ENCODE measurements at regions not wholly inside any gene's neighbourhood (a gene's known extent, or its start where the extent isn't known, plus 50 kb on each side); places are given as distances from the start of the nearest gene placed in this dataset.
A peak's percentile ranks its signal among the peaks of the same experiment; 100 is the strongest.
"Not testable (repeated sequence)": the region's sequence is repeated elsewhere in the genome, so short reads cannot be mapped to it uniquely, and the experiment has no call there.

GRCh38 chr16:29179401-29180205 lies 194.8 kb downstream of the LAT start:
- H3F3A ChIP-seq (ENCODE audit: low read depth); H3K27ac ChIP-seq; H3K4me2 ChIP-seq; H3K9me3 ChIP-seq (ENCODE audit: low read depth); H4K20me1 ChIP-seq (ENCODE audit: low read depth); H2AFZ ChIP-seq (replicated peaks); H3K4me3 Mint-ChIP-seq; H3K4me3 ChIP-seq; H3K27me3 ChIP-seq; H3K9me3 Mint-ChIP-seq; H3K79me2 ChIP-seq (ENCODE audit: low read depth); H3K36me3 ChIP-seq; H3K27me3 Mint-ChIP-seq (ENCODE audit: insufficient read depth, low read depth); H3K4me1 ChIP-seq; H3K36me3 Mint-ChIP-seq; H3K9ac ChIP-seq: not testable (repeated sequence)
- Mint-ChIP-seq H3K27ac (peak overlapping the region; percentile 46), H3K4me1 (peaks cover 12% of the 10 kb centered on the region)
- DNase-seq (ENCODE audit: low spot score), result peak; percentile 26

GRCh38 chr16:29177888-29178726 lies 193.3 kb downstream of the LAT start:
- H3K27me3 ChIP-seq; H3K27ac ChIP-seq; H3K4me3 ChIP-seq; H3K4me2 ChIP-seq; H2AFZ ChIP-seq (replicated peaks); H3K27ac Mint-ChIP-seq; H3K9ac ChIP-seq; H3K9me3 Mint-ChIP-seq; H3F3A ChIP-seq (ENCODE audit: low read depth); H3K36me3 Mint-ChIP-seq; H3K79me2 ChIP-seq (ENCODE audit: low read depth); H3K36me3 ChIP-seq; H3K9me3 ChIP-seq (ENCODE audit: low read depth); H4K20me1 ChIP-seq (ENCODE audit: low read depth); DNase-seq (ENCODE audit: low spot score); H3K4me3 Mint-ChIP-seq; H3K4me1 ChIP-seq; H3K27me3 Mint-ChIP-seq (ENCODE audit: insufficient read depth, low read depth): not testable (repeated sequence)
- H3K4me1 Mint-ChIP-seq, result peaks cover 12% of the 10 kb centered on the region

- H3K27me3 ChIP-seq, result not testable (repeated sequence)
These were observed 192.5 kb downstream of the LAT start for GRCh38 chr16:29177203-29177887.

GRCh38 chr16:29176822-29177202 lies 192.0 kb downstream of the LAT start:
- H3K9ac ChIP-seq; H3K4me2 ChIP-seq; H3K4me3 ChIP-seq; H3K4me1 Mint-ChIP-seq; H2AFZ ChIP-seq (replicated peaks); H3K9me3 Mint-ChIP-seq; H3K27me3 Mint-ChIP-seq (ENCODE audit: insufficient read depth, low read depth); H3K27ac Mint-ChIP-seq; H3K27ac ChIP-seq; H3K36me3 ChIP-seq; H3K4me3 Mint-ChIP-seq; H4K20me1 ChIP-seq (ENCODE audit: low read depth); DNase-seq (ENCODE audit: low spot score); H3K4me1 ChIP-seq; H3K27me3 ChIP-seq; H3K79me2 ChIP-seq (ENCODE audit: low read depth); H3F3A ChIP-seq (ENCODE audit: low read depth); H3K9me3 ChIP-seq (ENCODE audit: low read depth); H3K36me3 Mint-ChIP-seq: not testable (repeated sequence)

More at GRCh38 chr16:29177203-29177887, 192.5 kb downstream of the LAT start:
- H3K4me1 Mint-ChIP-seq; H2AFZ ChIP-seq (replicated peaks); DNase-seq (ENCODE audit: low spot score); H3K4me2 ChIP-seq; H3K27ac Mint-ChIP-seq; H3K4me3 Mint-ChIP-seq; H3F3A ChIP-seq (ENCODE audit: low read depth); H4K20me1 ChIP-seq (ENCODE audit: low read depth); H3K27me3 Mint-ChIP-seq (ENCODE audit: insufficient read depth, low read depth); H3K9ac ChIP-seq; H3K9me3 Mint-ChIP-seq; H3K4me1 ChIP-seq; H3K4me3 ChIP-seq; H3K9me3 ChIP-seq (ENCODE audit: low read depth); H3K79me2 ChIP-seq (ENCODE audit: low read depth); H3K36me3 Mint-ChIP-seq; H3K36me3 ChIP-seq; H3K27ac ChIP-seq: not testable (repeated sequence)

- H3K9me3 Mint-ChIP-seq; H3K4me1 Mint-ChIP-seq; H3K27ac Mint-ChIP-seq; H3K4me1 ChIP-seq; H3K79me2 ChIP-seq (ENCODE audit: low read depth); H3K27me3 ChIP-seq; H4K20me1 ChIP-seq (ENCODE audit: low read depth); DNase-seq (ENCODE audit: low spot score); H3K9ac ChIP-seq; H3F3A ChIP-seq (ENCODE audit: low read depth); H3K4me3 ChIP-seq; H3K9me3 ChIP-seq (ENCODE audit: low read depth); H3K27me3 Mint-ChIP-seq (ENCODE audit: insufficient read depth, low read depth); H3K4me2 ChIP-seq; H2AFZ ChIP-seq (replicated peaks); H3K36me3 ChIP-seq; H3K27ac ChIP-seq; H3K36me3 Mint-ChIP-seq; H3K4me3 Mint-ChIP-seq: not testable (repeated sequence)
These were observed 191.3 kb downstream of the LAT start for GRCh38 chr16:29176154-29176470.

- not testable (repeated sequence) for DNase-seq (ENCODE audit: low spot score); H4K20me1 ChIP-seq (ENCODE audit: low read depth); H3K4me1 Mint-ChIP-seq; H3K4me3 Mint-ChIP-seq; H2AFZ ChIP-seq (replicated peaks); H3K79me2 ChIP-seq (ENCODE audit: low read depth); H3K9me3 ChIP-seq (ENCODE audit: low read depth); H3K27ac Mint-ChIP-seq; H3K4me3 ChIP-seq; H3K27ac ChIP-seq; H3K36me3 ChIP-seq; H3K9ac ChIP-seq; H3K36me3 Mint-ChIP-seq; H3F3A ChIP-seq (ENCODE audit: low read depth); H3K4me2 ChIP-seq; H3K27me3 Mint-ChIP-seq (ENCODE audit: insufficient read depth, low read depth); H3K27me3 ChIP-seq; H3K4me1 ChIP-seq
- peaks cover 11% of the 10 kb centered on the region for H3K9me3 Mint-ChIP-seq
These were observed 190.7 kb downstream of the LAT start for GRCh38 chr16:29175411-29176153.

DNA sequence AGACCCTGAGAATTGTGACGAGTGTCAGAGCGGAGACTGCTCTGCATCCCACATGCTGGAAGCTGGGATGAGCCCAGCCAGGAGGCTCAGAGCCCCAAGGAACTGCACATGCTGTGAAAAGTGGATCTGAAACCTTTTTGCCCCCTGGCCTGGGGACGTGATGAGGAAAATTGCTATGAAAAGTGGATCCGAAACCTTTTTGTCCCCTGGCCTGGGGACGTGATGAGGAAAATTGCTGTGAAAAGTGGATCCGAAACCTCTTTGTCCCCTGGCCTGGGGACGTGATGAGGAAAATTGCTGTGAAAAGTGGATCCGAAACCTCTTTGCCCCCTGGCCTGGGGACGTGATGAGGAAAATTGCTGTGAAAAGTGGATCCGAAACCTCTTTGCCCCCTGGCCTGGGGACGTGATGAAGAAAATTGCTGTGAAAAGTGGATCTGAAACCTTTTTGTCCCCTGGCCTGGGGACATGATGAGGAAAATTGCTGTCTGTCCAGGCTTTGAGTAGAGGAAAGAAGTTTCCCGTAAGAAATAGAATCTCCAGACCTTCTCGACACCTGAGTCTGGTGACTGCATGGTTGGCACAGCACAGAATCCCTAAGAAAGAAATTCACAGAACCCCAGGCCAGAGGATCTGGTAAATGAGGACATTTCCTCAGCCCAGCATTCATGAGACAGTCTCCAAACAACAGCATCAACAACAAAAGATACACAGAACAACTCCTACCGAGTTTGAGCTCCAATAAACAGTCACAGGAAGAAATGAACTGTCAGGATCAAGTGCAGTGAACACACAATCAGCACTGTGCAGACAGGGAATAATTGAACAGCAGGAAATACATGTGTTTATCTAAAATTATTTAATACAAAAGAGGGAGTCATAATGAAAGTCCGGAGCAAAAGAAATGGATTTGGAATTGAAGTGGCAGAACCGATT lies 188.8 kb downstream of the LAT start:
- peaks cover 11% of the 10 kb centered on the region for H3K9me3 Mint-ChIP-seq
- H4K20me1 ChIP-seq (ENCODE audit: low read depth); H3K9me3 ChIP-seq (ENCODE audit: low read depth); H3K36me3 ChIP-seq; DNase-seq (ENCODE audit: low spot score); H3K27me3 ChIP-seq; H3K4me3 ChIP-seq; H3K36me3 Mint-ChIP-seq; H3K27ac Mint-ChIP-seq; H3K4me3 Mint-ChIP-seq; H3K9ac ChIP-seq; H3K4me2 ChIP-seq; H3F3A ChIP-seq (ENCODE audit: low read depth); H3K4me1 ChIP-seq; H3K27ac ChIP-seq; H3K27me3 Mint-ChIP-seq (ENCODE audit: insufficient read depth, low read depth); H3K79me2 ChIP-seq (ENCODE audit: low read depth); H2AFZ ChIP-seq (replicated peaks): not testable (repeated sequence)
- peaks cover 11% of the 10 kb centered on the region for H3K4me1 Mint-ChIP-seq
